ENCODE measurements at regions not wholly inside any gene's neighbourhood (a gene's known extent, or its start where the extent isn't known, plus 50 kb on each side); places are given as distances from the start of the nearest gene placed in this dataset.

DNA sequence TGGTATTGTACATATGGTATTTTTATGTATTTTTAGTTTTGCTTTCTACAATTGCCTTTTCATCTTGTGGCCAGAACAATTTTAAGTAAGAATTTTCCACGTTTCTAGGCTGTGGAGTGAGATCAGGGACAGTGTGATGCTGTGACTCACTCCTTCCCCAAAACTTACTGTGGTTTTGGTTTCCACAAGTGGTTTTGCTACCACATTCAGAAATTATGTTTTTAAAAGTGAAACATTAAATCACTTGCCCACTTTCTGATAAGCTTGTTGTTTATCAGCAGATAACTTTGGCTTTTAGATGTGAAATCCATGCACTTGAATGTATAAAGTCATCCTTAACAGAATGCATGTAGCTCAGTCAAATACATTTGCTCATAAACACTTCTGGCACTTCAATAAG lies 192.2 kb upstream of the THRB start:
- in situ Hi-C loops (cut with HindIII; ENCODE audit: low pct_unique_long_range_greater_than_20kb, low sequenced_read_pairs) = no loop called here

GRCh38 chr3:24687671-24688070 lies 193.0 kb upstream of the THRB start:
- TF ChIP-seq CTCF (IDR thresholded peaks at IDR 0.05) (no peak), TCF7L2 (IDR thresholded peaks at IDR 0.05; ENCODE audit: low read depth, low read length) (no peak), POLR2AphosphoS5 (IDR thresholded peaks at IDR 0.05; ENCODE audit: low read depth, low read length) (no peak), SIN3A (IDR thresholded peaks at IDR 0.05; ENCODE audit: borderline replicate concordance, insufficient read depth, low read depth, low read length) (no peak), REST (IDR thresholded peaks at IDR 0.05; ENCODE audit: insufficient read depth in 1 of 2, low read depth in 2 of 2, low read length in 1 of 2) (no peak)
- BruUV-seq (replicated peaks) = no TSS peak
- ChIA-PET POLR2A (no interaction called here), CTCF (no interaction called here)
- DNase-seq (ENCODE audit: low read depth, low spot score) = no peak
- intact Hi-C loops (cut with micrococcal nuclease; ENCODE audit: unreplicated experiment) (no loop called here), in situ Hi-C loops (cut with HindIII; ENCODE audit: low pct_unique_long_range_greater_than_20kb, low sequenced_read_pairs) (no loop called here)
- Histone ChIP-seq H3K9me3 (ENCODE audit: control insufficient read depth, insufficient read depth, low read depth, low read length) (no peaks in the 10 kb centered on the region), H3K27me3 (ENCODE audit: control insufficient read depth, insufficient read depth, low read length) (no peaks in the 10 kb centered on the region), H3K4me3 (ENCODE audit: low read depth in 2 of 2, low read length in 2 of 2) (no peak overlapping the region), H3K36me3 (ENCODE audit: control insufficient read depth, insufficient read depth, low read length) (no peaks in the 10 kb centered on the region), H3K4me1 (ENCODE audit: control insufficient read depth, insufficient read depth, low read length) (no peaks in the 10 kb centered on the region), H3K27ac (ENCODE audit: low read length) (no peak overlapping the region)
- ATAC-seq = no peak

More for the DNA sequence above, 192.2 kb upstream of the THRB start:
- ChIA-PET POLR2A (no interaction called here), CTCF (no interaction called here)
- no peaks in the 10 kb centered on the region for H3K36me3 ChIP-seq (ENCODE audit: control insufficient read depth, insufficient read depth, low read length)
- no peak overlapping the region for H3K27ac ChIP-seq (ENCODE audit: low read length)
- no peaks in the 10 kb centered on the region for H3K27me3 ChIP-seq (ENCODE audit: control insufficient read depth, insufficient read depth, low read length)
- H3K4me1 ChIP-seq (ENCODE audit: control insufficient read depth, insufficient read depth, low read length) = no peaks in the 10 kb centered on the region
- ATAC-seq (no peak), DNase-seq (ENCODE audit: low read depth, low spot score) (no peak)
- H3K4me3 ChIP-seq (ENCODE audit: low read depth in 2 of 2, low read length in 2 of 2) = no peak overlapping the region
- intact Hi-C loops (cut with micrococcal nuclease; ENCODE audit: unreplicated experiment) = no loop called here
- BruUV-seq (replicated peaks) = no TSS peak
- H3K9me3 ChIP-seq (ENCODE audit: control insufficient read depth, insufficient read depth, low read depth, low read length) = no peaks in the 10 kb centered on the region
- TF ChIP-seq TCF7L2 (IDR thresholded peaks at IDR 0.05; ENCODE audit: low read depth, low read length) (no peak), SIN3A (IDR thresholded peaks at IDR 0.05; ENCODE audit: borderline replicate concordance, insufficient read depth, low read depth, low read length) (no peak), POLR2AphosphoS5 (IDR thresholded peaks at IDR 0.05; ENCODE audit: low read depth, low read length) (no peak), CTCF (IDR thresholded peaks at IDR 0.05) (no peak), REST (IDR thresholded peaks at IDR 0.05; ENCODE audit: insufficient read depth in 1 of 2, low read depth in 2 of 2, low read length in 1 of 2) (no peak)
